NCI-H524 treated with DMSO at 0.1 percent for 48 hours (cell line): ENCODE measurements at regions not wholly inside any gene's neighbourhood (a gene's known extent, or its start where the extent isn't known, plus 50 kb on each side); places are given as distances from the start of the nearest gene placed in this dataset.

Source experiments
- DNase-seq: peaks from one replicate; lab custom pipeline; 2025; lab: John Stamatoyannopoulos, UW

- no peak for DNase-seq
These were observed 152.5 kb downstream of the CEBPB start for GRCh38 chr20:50343125-50343489.

GRCh38 chr20:50343490-50344179, 153.0 kb downstream of the CEBPB start:
- DNase-seq, result no peak

- no peak for DNase-seq
These were observed 153.8 kb downstream of the CEBPB start for GRCh38 chr20:50344232-50345071.

- DNase-seq, result no peak
These were observed 155.2 kb downstream of the CEBPB start for GRCh38 chr20:50345712-50346373.

GRCh38 chr20:50346374-50347283, 156.0 kb downstream of the CEBPB start:
- no peak for DNase-seq

- no peak for DNase-seq
These were observed 156.8 kb downstream of the CEBPB start for GRCh38 chr20:50347284-50348063.

- DNase-seq, result no peak
These were observed 157.5 kb downstream of the CEBPB start for GRCh38 chr20:50348096-50348495.

- DNase-seq, result no peak
These were observed 159.5 kb upstream of the PTPN1 start for GRCh38 chr20:50350510-50351249.

- no peak for DNase-seq
These were observed 158.6 kb upstream of the PTPN1 start for GRCh38 chr20:50351541-50351940.

- DNase-seq, result no peak
These were observed 156.8 kb upstream of the PTPN1 start for GRCh38 chr20:50353289-50353961.

GRCh38 chr20:50354721-50355589, 155.2 kb upstream of the PTPN1 start:
- no peak for DNase-seq

GRCh38 chr20:50355590-50356524, 154.3 kb upstream of the PTPN1 start:
- no peak for DNase-seq

GRCh38 chr20:50356525-50356885, 153.7 kb upstream of the PTPN1 start:
- DNase-seq, result peak; percentile 90

- no peak for DNase-seq
These were observed 153.0 kb upstream of the PTPN1 start for GRCh38 chr20:50356962-50357782.

GRCh38 chr20:50357783-50358161, 152.4 kb upstream of the PTPN1 start:
- no peak for DNase-seq

- no peak for DNase-seq
These were observed 152.0 kb upstream of the PTPN1 start for GRCh38 chr20:50358166-50358565.

GRCh38 chr20:50358971-50359370, 151.2 kb upstream of the PTPN1 start:
- DNase-seq, result no peak
